Keratinocyte (primary cell): ENCODE measurements at regions not wholly inside any gene's neighbourhood (a gene's known extent, or its start where the extent isn't known, plus 50 kb on each side); places are given as distances from the start of the nearest gene placed in this dataset.

Experiments used
- DNase-seq: peaks from one replicate; pipeline ENCODE4 v3.0.0-alpha.2; 2011; ENCODE audit warnings: low read depth, missing footprints, low spot score
- FAIRE-seq: peaks from 2 replicates; lab custom pipeline; 2011; peaks lifted over from hg19 to GRCh38; lab: Jason Lieb, UNC
- H2AFZ ChIP-seq: 2 replicates; pipeline ENCODE4 v1.6.0; 2012; ENCODE audit warnings: low read length, control low read depth, inconsistent platforms; ENCODE audit not compliant: control insufficient read depth
- H3K27ac ChIP-seq: 2 replicates; pipeline ENCODE4 v1.5.1; 2011; ENCODE audit warnings: low read length; ENCODE audit not compliant: control insufficient read depth, insufficient read depth
- H3K27me3 ChIP-seq: 3 replicates; pipeline ENCODE4 v1.6.0; 2011; ENCODE audit warnings: low read length; ENCODE audit not compliant: control insufficient read depth, insufficient read depth; ENCODE audit errors: extremely low read depth
- H3K36me3 ChIP-seq, 2 experiments: 2 replicates in 1 of 2; 3 replicates in 1 of 2; pipeline ENCODE4 v1.5.1; 2011; ENCODE audit warnings: low read length in 2 of 2, mild to moderate bottlenecking in 1 of 2; ENCODE audit not compliant: control insufficient read depth in 2 of 2, insufficient read depth in 2 of 2; ENCODE audit errors: extremely low read depth in 1 of 2
- H3K4me1 ChIP-seq: 3 replicates; pipeline ENCODE4 v1.5.1; 2011; ENCODE audit warnings: low read length; ENCODE audit not compliant: control insufficient read depth, insufficient read depth; ENCODE audit errors: extremely low read depth
- H3K4me2 ChIP-seq: 3 replicates; pipeline ENCODE4 v1.6.0; 2011; ENCODE audit warnings: low read depth, low read length; ENCODE audit not compliant: control insufficient read depth, insufficient read depth; ENCODE audit errors: extremely low read depth
- H3K4me3 ChIP-seq, 3 experiments: fragments of 200-600 bp in 1 of 3; sonication (generic) in 1 of 3; 2 replicates in 2 of 3; 3 replicates in 1 of 3; pipeline ENCODE4 v1.5.1; 2011 to 2016; ENCODE audit warnings: low read length in 3 of 3, mild to moderate bottlenecking in 3 of 3, control low read depth in 2 of 3, inconsistent platforms in 1 of 3, low read depth in 1 of 3, mixed read lengths in 1 of 3, mixed run types in 1 of 3, moderate library complexity in 1 of 3; ENCODE audit not compliant: control insufficient read depth in 2 of 3, insufficient read depth in 2 of 3; ENCODE audit errors: extremely low read depth in 1 of 3
- H3K79me2 ChIP-seq: 2 replicates; pipeline ENCODE4 v1.6.0; 2012; ENCODE audit warnings: low read length; ENCODE audit not compliant: control insufficient read depth, insufficient read depth
- H3K9ac ChIP-seq: 3 replicates; pipeline ENCODE4 v1.6.0; 2011; ENCODE audit warnings: low read length; ENCODE audit not compliant: control insufficient read depth, insufficient read depth; ENCODE audit errors: extremely low read depth
- H3K9me1 ChIP-seq: 3 replicates; pipeline ENCODE4 v1.6.0; 2011; ENCODE audit warnings: low read length; ENCODE audit not compliant: control insufficient read depth, insufficient read depth; ENCODE audit errors: extremely low read depth
- H3K9me3 ChIP-seq: 2 replicates; pipeline ENCODE4 v1.5.1; 2012; ENCODE audit warnings: low read depth, low read length; ENCODE audit not compliant: control insufficient read depth
- H4K20me1 ChIP-seq: 3 replicates; pipeline ENCODE4 v1.6.0; 2011; ENCODE audit warnings: low read length; ENCODE audit not compliant: control insufficient read depth, insufficient read depth; ENCODE audit errors: extremely low read depth
- CTCF ChIP-seq, 3 experiments: IDR thresholded peaks in 1 of 3; conservative IDR thresholded peaks in 1 of 3; optimal IDR thresholded peaks in 1 of 3; 2 replicates in 2 of 3; 3 replicates in 1 of 3; pipeline versions ENCODE3 to v1.5.1; 2011; ENCODE audit warnings: low read length in 3 of 3, mild to moderate bottlenecking in 3 of 3, moderate library complexity in 2 of 3, control low read depth in 1 of 3, inconsistent platforms in 1 of 3; ENCODE audit not compliant: insufficient read depth in 2 of 3; ENCODE audit errors: extremely low read depth in 1 of 3
- EZH2 ChIP-seq: IDR thresholded peaks from one replicate; pipeline ENCODE4 v1.6.1; 2012; ENCODE audit warnings: inconsistent platforms, mild to moderate bottlenecking, low read length, moderate library complexity
- dilution Hi-C: fragments of 300-500 bp; cut with MboI; formaldehyde crosslinking; loops from one replicate; pipeline ENCODE4 v1.7.0; 2020; ENCODE audit warnings: low sequenced_read_pairs; ENCODE audit not compliant: extremely low pct_ligation_motif_present

DNA sequence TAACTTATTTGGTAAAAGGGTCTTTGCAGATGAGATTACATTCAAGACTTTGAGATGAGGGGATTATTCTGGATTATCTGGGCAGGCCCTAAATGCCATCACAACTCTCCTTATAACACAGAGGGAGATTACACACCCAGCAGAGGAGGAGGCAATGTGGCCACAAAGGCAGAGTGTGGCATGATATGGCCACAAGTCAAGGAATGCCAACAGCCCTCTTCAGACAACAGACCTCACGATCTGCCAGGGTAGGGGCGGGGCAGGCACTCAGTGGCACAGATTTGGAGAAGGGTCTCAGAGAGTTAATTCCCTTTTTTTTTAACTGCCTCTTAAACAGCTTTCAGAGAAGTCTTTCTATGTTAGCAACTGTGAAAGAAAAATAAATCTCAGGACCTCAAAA is 96.9 kb downstream of the CYP26B1 start:
- Histone ChIP-seq H3K4me2 (no peak overlapping the region), H3K27ac (no peak overlapping the region), H3K9me1 (no peaks in the 10 kb centered on the region), H3K9me3 (no peaks in the 10 kb centered on the region), H3K4me1 (no peaks in the 10 kb centered on the region), H3K4me3 (no peak overlapping the region), H2AFZ (no peak overlapping the region), H3K36me3 (no peaks in the 10 kb centered on the region), H4K20me1 (no peaks in the 10 kb centered on the region), H3K79me2 (no peaks in the 10 kb centered on the region), H3K27me3 (no peaks in the 10 kb centered on the region), H3K9ac (no peak overlapping the region)
- dilution Hi-C loops = no loop called here
- TF ChIP-seq CTCF (optimal IDR thresholded peaks at IDR 0.05 in 1 of 3, IDR thresholded peaks at IDR 0.05 in 1 of 3, conservative IDR thresholded peaks at IDR 0.05 in 1 of 3; ENCODE audit: extremely low read depth in 1 of 3, insufficient read depth in 2 of 3, low read length in 3 of 3) (no peak), EZH2 (no peak)
- FAIRE-seq = no peak
- DNase-seq = no peak

DNA sequence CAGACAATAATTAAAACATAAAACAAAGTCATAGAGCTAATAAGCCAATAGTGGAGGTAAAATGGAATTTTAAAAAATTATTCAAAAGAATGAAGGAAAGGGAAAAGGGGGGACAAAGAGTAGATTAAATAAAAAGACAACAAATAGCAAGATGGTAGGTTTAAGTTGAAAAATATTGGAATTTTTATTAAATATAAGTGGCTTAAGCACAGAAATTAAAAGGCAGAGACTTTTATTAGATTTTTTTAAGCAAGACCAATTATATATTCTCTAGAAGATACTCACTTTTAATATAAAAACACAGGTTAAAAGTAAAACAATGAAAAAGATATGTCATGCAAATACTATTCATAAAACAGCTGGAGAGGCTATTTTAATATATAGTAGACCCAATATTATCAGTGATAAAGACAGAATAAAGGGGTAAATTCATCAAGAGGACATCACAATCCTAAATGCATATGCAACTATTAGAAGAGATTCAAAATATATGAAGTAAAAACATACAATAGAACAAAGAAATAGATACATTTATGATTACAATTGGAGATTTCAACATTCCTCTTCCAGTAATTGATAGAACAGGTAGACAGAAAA is 98.7 kb downstream of the CYP26B1 start:
- H3K4me2 ChIP-seq = no peak overlapping the region
- H3K4me3 ChIP-seq = no peak overlapping the region
- no peaks in the 10 kb centered on the region for H3K27me3 ChIP-seq
- H2AFZ ChIP-seq = no peak overlapping the region
- TF ChIP-seq EZH2 (no peak), CTCF (optimal IDR thresholded peaks at IDR 0.05 in 1 of 3, IDR thresholded peaks at IDR 0.05 in 1 of 3, conservative IDR thresholded peaks at IDR 0.05 in 1 of 3; ENCODE audit: extremely low read depth in 1 of 3, insufficient read depth in 2 of 3, low read length in 3 of 3) (no peak)
- no peaks in the 10 kb centered on the region for H3K79me2 ChIP-seq
- H3K9me1 ChIP-seq = no peaks in the 10 kb centered on the region
- H4K20me1 ChIP-seq = no peaks in the 10 kb centered on the region
- no peak for FAIRE-seq
- dilution Hi-C loops = no loop called here
- no peaks in the 10 kb centered on the region for H3K36me3 ChIP-seq
- DNase-seq = no peak
- no peaks in the 10 kb centered on the region for H3K9me3 ChIP-seq
- no peak overlapping the region for H3K9ac ChIP-seq
- H3K27ac ChIP-seq = no peak overlapping the region
- H3K4me1 ChIP-seq = no peaks in the 10 kb centered on the region
